Calu3 (cell line): ENCODE measurements at regions not wholly inside any gene's neighbourhood (a gene's known extent, or its start where the extent isn't known, plus 50 kb on each side); places are given as distances from the start of the nearest gene placed in this dataset.

Experiments
- BruUV-seq: library from RNA; stranded (reverse); fragments of 400-500 nt; replicated peaks from 2 replicates; lab custom pipeline; 2021; lab: Mats Ljungman, UMichigan
- CTCF ChIA-PET: fragments of 300-600 bp; sonication (Branson Sonifier 250); formaldehyde crosslinking; loops from one replicate; lab custom pipeline; 2022; ENCODE audit warnings: antibody characterized with exemption; lab: Charles Lee
- DNase-seq: peaks from one replicate; pipeline ENCODE4 v3.0.0; 2022
- H3K27ac Mint-ChIP-seq: one replicate; pipeline ENCODE4 v1.8.0; 2022; ENCODE audit warnings: mixed read lengths; ENCODE audit not compliant: unreplicated experiment
- H3K27me3 Mint-ChIP-seq: one replicate; pipeline ENCODE4 v1.8.0; 2022; ENCODE audit warnings: mixed read lengths; ENCODE audit not compliant: unreplicated experiment
- H3K36me3 Mint-ChIP-seq: one replicate; pipeline ENCODE4 v1.8.0; 2022; ENCODE audit warnings: mild to moderate bottlenecking, moderate library complexity, mixed read lengths; ENCODE audit not compliant: insufficient read depth, unreplicated experiment
- H3K4me1 Mint-ChIP-seq: one replicate; pipeline ENCODE4 v1.8.0; 2022; ENCODE audit warnings: mild to moderate bottlenecking, low read depth, mixed read lengths; ENCODE audit not compliant: unreplicated experiment
- H3K4me3 Mint-ChIP-seq: one replicate; pipeline ENCODE4 v1.8.0; 2022; ENCODE audit warnings: mild to moderate bottlenecking, low read depth, moderate library complexity, mixed read lengths; ENCODE audit not compliant: unreplicated experiment
- H3K9me3 Mint-ChIP-seq: one replicate; pipeline ENCODE4 v1.8.0; 2022; ENCODE audit warnings: low read depth, mixed read lengths; ENCODE audit not compliant: unreplicated experiment
- intact Hi-C: fragments of 100-400 bp; cut with micrococcal nuclease; formaldehyde crosslinking; loops from one replicate; pipeline ENCODE4 v1.10.0; 2022; ENCODE audit not compliant: unreplicated experiment
- TF ChIP-seq, protein P1 (sequence below): fragments of 200-600 bp; IDR thresholded peaks from one replicate; pipeline ENCODE4 v1.8.0; 2022; ENCODE audit warnings: antibody characterized with exemption; ENCODE audit not compliant: unreplicated experiment

DNA sequence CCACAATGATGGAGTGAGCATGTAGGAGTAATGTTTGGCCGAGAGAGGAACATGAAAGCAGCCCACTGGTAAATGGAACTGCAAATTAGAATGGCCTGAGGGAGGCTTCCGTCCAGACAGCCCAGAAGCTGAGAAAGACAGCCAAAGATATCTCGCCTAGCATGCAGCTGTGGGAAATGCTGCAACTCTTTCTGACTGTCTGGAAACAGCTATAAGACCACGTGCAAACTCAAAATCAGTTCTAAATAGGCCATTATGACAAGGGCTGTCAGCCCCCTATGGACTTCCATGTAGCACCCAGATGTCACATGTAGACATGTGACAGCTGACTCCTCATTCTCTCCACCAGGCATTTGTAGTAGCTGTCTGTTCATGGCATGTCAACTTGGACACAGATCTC is 62.9 kb upstream of the ATP1A1 start:
- Mint-ChIP-seq H3K4me3 (no peak overlapping the region), H3K27me3 (no peaks in the 10 kb centered on the region), H3K27ac (no peak overlapping the region), H3K4me1 (peaks cover 9% of the 10 kb centered on the region), H3K36me3 (no peaks in the 10 kb centered on the region), H3K9me3 (no peaks in the 10 kb centered on the region)
- no peak for DNase-seq
- intact Hi-C loops = no loop called here
- TF ChIP-seq, protein P1, sequence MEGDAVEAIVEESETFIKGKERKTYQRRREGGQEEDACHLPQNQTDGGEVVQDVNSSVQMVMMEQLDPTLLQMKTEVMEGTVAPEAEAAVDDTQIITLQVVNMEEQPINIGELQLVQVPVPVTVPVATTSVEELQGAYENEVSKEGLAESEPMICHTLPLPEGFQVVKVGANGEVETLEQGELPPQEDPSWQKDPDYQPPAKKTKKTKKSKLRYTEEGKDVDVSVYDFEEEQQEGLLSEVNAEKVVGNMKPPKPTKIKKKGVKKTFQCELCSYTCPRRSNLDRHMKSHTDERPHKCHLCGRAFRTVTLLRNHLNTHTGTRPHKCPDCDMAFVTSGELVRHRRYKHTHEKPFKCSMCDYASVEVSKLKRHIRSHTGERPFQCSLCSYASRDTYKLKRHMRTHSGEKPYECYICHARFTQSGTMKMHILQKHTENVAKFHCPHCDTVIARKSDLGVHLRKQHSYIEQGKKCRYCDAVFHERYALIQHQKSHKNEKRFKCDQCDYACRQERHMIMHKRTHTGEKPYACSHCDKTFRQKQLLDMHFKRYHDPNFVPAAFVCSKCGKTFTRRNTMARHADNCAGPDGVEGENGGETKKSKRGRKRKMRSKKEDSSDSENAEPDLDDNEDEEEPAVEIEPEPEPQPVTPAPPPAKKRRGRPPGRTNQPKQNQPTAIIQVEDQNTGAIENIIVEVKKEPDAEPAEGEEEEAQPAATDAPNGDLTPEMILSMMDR = no peak
- CTCF ChIA-PET = no interaction called here
- no TSS peak for BruUV-seq

DNA sequence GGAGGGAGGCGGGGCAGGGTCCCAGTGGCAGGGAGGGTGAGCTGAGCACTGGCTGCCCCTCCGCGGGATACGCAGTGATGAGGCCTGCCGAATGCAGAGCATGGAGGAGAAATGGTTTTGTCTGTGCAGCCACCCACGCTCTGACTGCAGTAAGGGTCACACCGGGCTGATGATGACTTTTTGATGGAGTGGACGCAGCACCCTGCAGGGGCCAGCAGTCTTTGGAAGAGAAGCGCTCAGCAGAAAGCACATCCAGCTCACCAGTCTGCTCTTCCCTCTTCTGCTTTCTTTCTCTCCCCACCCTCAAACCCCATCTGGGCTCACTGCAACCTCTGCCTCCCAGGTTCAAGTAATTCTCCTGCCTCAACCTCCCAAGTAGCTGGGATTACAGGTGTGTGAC is 61.9 kb upstream of the ATP1A1 start:
- H3K4me3 Mint-ChIP-seq = no peak overlapping the region
- H3K36me3 Mint-ChIP-seq = no peaks in the 10 kb centered on the region
- intact Hi-C loops = no loop called here
- DNase-seq = no peak
- CTCF ChIA-PET = no interaction called here
- no TSS peak for BruUV-seq
- H3K4me1 Mint-ChIP-seq = peaks cover 9% of the 10 kb centered on the region
- no peak overlapping the region for H3K27ac Mint-ChIP-seq
- no peaks in the 10 kb centered on the region for H3K9me3 Mint-ChIP-seq
- H3K27me3 Mint-ChIP-seq = no peaks in the 10 kb centered on the region
- TF ChIP-seq, protein P1 = no peak

DNA sequence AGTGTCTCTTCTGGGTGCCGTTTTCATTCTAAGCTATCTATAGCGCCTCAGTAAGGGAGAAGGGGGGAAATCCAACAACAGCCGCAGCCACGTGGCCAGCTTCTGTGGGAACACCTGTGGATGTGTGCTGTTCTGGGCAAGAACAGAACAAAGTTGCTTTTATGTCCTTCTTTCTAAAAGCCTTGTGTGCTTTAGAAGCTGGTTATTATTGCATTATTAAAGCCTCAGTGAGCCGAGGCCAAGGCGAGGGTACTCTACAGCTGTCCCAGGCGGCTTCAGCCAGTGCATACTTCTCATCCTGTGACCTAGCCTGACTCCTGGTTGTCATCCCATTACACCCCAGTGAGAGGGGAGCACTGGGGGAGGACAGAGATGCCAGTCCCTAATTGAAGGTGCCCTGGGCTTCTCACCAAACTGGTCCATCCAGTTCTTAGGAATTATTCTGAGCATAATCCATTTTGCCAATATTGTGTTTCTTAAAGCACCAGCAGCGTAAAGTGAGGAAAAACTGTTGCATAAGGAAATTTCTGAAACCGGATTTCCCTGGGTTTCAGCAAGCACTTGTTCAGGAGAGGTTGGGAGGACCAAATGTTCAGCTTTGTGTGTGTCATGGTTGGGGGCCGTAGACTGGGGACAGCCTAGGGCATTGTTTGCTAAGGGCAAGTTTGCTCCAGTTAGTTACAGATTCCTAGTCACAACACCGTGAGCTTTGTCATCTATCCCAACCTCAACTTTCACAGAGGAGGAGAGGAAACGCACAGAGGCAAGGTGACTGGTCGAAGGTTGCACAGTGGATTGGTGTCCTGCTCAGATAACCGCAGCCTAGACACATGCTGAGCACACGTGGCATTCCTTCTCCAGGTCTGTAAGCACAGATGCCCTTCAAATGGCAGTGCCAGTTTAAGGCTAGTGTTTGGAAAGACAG is 61.0 kb upstream of the ATP1A1 start:
- intact Hi-C loops = no loop called here
- Mint-ChIP-seq H3K27ac (no peak overlapping the region), H3K4me3 (no peak overlapping the region), H3K4me1 (peaks cover 9% of the 10 kb centered on the region), H3K9me3 (no peaks in the 10 kb centered on the region), H3K36me3 (no peaks in the 10 kb centered on the region), H3K27me3 (no peaks in the 10 kb centered on the region)
- peak; percentile 30 for DNase-seq
- CTCF ChIA-PET = interaction anchor here (0.6 kb wide), 1 partner anchor 468 kb away, joined by 4 read pairs; no protein-coding TSS in a partner anchor
- BruUV-seq = no TSS peak
- TF ChIP-seq, protein P1 = no peak

DNA sequence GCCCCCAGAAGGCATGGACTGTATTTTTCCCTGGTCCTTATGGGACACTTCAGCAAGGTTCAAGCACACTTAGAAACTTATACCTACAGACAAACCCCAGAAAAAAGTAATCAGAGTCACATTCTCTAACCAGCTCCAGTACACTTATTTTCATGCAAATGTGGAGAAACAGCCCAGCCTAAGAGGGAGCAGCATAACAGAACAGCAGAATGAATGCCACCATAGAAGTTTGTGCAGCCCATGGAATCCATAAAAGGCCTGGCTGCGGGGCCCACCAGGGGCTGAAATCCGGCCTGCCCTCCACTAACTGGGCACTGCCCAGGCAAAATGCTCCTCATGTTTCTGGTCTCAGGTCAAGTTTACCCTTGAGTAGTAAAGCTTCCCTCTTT is 60.4 kb upstream of the ATP1A1 start:
- CTCF ChIA-PET = no interaction called here
- H3K27ac Mint-ChIP-seq = no peak overlapping the region
- H3K27me3 Mint-ChIP-seq = no peaks in the 10 kb centered on the region
- BruUV-seq = no TSS peak
- no peak overlapping the region for H3K4me3 Mint-ChIP-seq
- intact Hi-C loops = no loop called here
- H3K4me1 Mint-ChIP-seq = peaks cover 9% of the 10 kb centered on the region
- no peak for DNase-seq
- TF ChIP-seq, protein P1 = no peak
- no peaks in the 10 kb centered on the region for H3K36me3 Mint-ChIP-seq
- H3K9me3 Mint-ChIP-seq = no peaks in the 10 kb centered on the region
